ENCODE measurements at regions not wholly inside any gene's neighbourhood (a gene's known extent, or its start where the extent isn't known, plus 50 kb on each side); places are given as distances from the start of the nearest gene placed in this dataset.

- DNase-seq (ENCODE audit: extremely low spot score): no peak
- H3K9me3 ChIP-seq: no peaks in the 10 kb centered on the region
Measured at GRCh38 chr2:226511311-226511710, 288.3 kb downstream of the IRS1 start.

GRCh38 chr2:226508683-226509082 is 290.9 kb downstream of the IRS1 start:
- no peak overlapping the region for H3K27ac ChIP-seq (replicated peaks in 1 of 4)
- intact Hi-C loops (cut with DNase I): no loop called here
- DNase-seq (ENCODE audit: extremely low spot score): no peak

More at GRCh38 chr2:226511311-226511710, 288.3 kb downstream of the IRS1 start:
- no peaks in the 10 kb centered on the region for H3K4me1 ChIP-seq
- H3K36me3 ChIP-seq: no peaks in the 10 kb centered on the region
- H3K27me3 ChIP-seq: no peaks in the 10 kb centered on the region
- intact Hi-C loops (cut with DNase I): no loop called here
- 64% methylated on average over 4 of the region's 4 CpGs for WGBS
- H3K4me3 ChIP-seq: no peak overlapping the region
- TF ChIP-seq POLR2A (IDR thresholded peaks at IDR 0.05; ENCODE audit: low read depth) (no peak), EP300 (IDR thresholded peaks at IDR 0.05) (no peak), CTCF (IDR thresholded peaks at IDR 0.05) (no peak), POLR2AphosphoS5 (IDR thresholded peaks at IDR 0.05) (no peak)
- H3K27ac ChIP-seq (replicated peaks in 1 of 4): no peak overlapping the region

GRCh38 chr2:226508005-226508404 is 291.6 kb downstream of the IRS1 start:
- Histone ChIP-seq H3K27ac (replicated peaks in 1 of 4) (no peak overlapping the region), H3K4me1 (no peaks in the 10 kb centered on the region), H3K4me3 (no peak overlapping the region), H3K9me3 (peaks cover 0 to 9% (median 3%) of the 10 kb centered on the region in 4 donors), H3K36me3 (no peaks in the 10 kb centered on the region), H3K27me3 (no peaks in the 10 kb centered on the region)
- no peak for TF ChIP-seq POLR2AphosphoS5 (IDR thresholded peaks at IDR 0.05)
- no peak for TF ChIP-seq CTCF (IDR thresholded peaks at IDR 0.05)
- no peak for TF ChIP-seq EP300 (IDR thresholded peaks at IDR 0.05)
- TF ChIP-seq POLR2A (IDR thresholded peaks at IDR 0.05; ENCODE audit: low read depth): no peak
- intact Hi-C loops (cut with DNase I): no loop called here
- no peak for DNase-seq (ENCODE audit: extremely low spot score)
- WGBS: 86% methylated on average over 3 of the region's 3 CpGs

More at GRCh38 chr2:226508683-226509082, 290.9 kb downstream of the IRS1 start:
- Histone ChIP-seq H3K36me3 (no peaks in the 10 kb centered on the region), H3K4me1 (no peaks in the 10 kb centered on the region), H3K9me3 (peaks cover 0 to 8% (median 3%) of the 10 kb centered on the region in 4 donors), H3K4me3 (no peak overlapping the region), H3K27me3 (no peaks in the 10 kb centered on the region)
- TF ChIP-seq EP300 (IDR thresholded peaks at IDR 0.05) (no peak), POLR2A (IDR thresholded peaks at IDR 0.05; ENCODE audit: low read depth) (no peak), POLR2AphosphoS5 (IDR thresholded peaks at IDR 0.05) (no peak), CTCF (IDR thresholded peaks at IDR 0.05) (no peak)
- 64% methylated on average over 2 of the region's 2 CpGs for WGBS

GRCh38 chr2:226497146-226497909 is 302.3 kb downstream of the IRS1 start:
- intact Hi-C loops (cut with DNase I): no loop called here
- Histone ChIP-seq H3K4me3 (no peak overlapping the region), H3K27me3 (no peaks in the 10 kb centered on the region), H3K27ac (replicated peaks in 1 of 4) (no peak overlapping the region), H3K36me3 (no peaks in the 10 kb centered on the region), H3K9me3 (no peaks in the 10 kb centered on the region), H3K4me1 (no peaks in the 10 kb centered on the region)
- WGBS: 91% methylated on average over 4 of the region's 4 CpGs
- DNase-seq (ENCODE audit: extremely low spot score): no peak
- TF ChIP-seq POLR2AphosphoS5 (IDR thresholded peaks at IDR 0.05): no peak
- no peak for TF ChIP-seq POLR2A (IDR thresholded peaks at IDR 0.05; ENCODE audit: low read depth)
- no peak for TF ChIP-seq CTCF (IDR thresholded peaks at IDR 0.05)
- TF ChIP-seq EP300 (IDR thresholded peaks at IDR 0.05): no peak

GRCh38 chr2:226496273-226496550 is 303.4 kb downstream of the IRS1 start:
- H3K27me3 ChIP-seq: no peaks in the 10 kb centered on the region
- intact Hi-C loops (cut with DNase I): no loop called here
- H3K9me3 ChIP-seq: no peaks in the 10 kb centered on the region
- 63% methylated on average over 2 of the region's 2 CpGs for WGBS
- H3K36me3 ChIP-seq: no peaks in the 10 kb centered on the region
- TF ChIP-seq EP300 (IDR thresholded peaks at IDR 0.05) (no peak), POLR2A (IDR thresholded peaks at IDR 0.05; ENCODE audit: low read depth) (no peak), CTCF (IDR thresholded peaks at IDR 0.05) (no peak), POLR2AphosphoS5 (IDR thresholded peaks at IDR 0.05) (no peak)
- DNase-seq (ENCODE audit: extremely low spot score): no peak
- no peak overlapping the region for H3K27ac ChIP-seq (replicated peaks in 1 of 4)
- no peaks in the 10 kb centered on the region for H3K4me1 ChIP-seq
- no peak overlapping the region for H3K4me3 ChIP-seq

Measured in esophagus muscularis mucosa (tissue), 4 donors.